Mammary epithelial cell (primary cell): ENCODE measurements at regions not wholly inside any gene's neighbourhood (a gene's known extent, or its start where the extent isn't known, plus 50 kb on each side); places are given as distances from the start of the nearest gene placed in this dataset.

ENCODE experiments used
- CTCF ChIP-seq, 2 donors: IDR thresholded peaks in 1 of 2; conservative IDR thresholded peaks in 1 of 2; 2 replicates each; pipeline ENCODE4 v1.5.1; 2011 to 2012; ENCODE audit warnings: inconsistent platforms in 2 of 2, low read length in 2 of 2, mild to moderate bottlenecking in 2 of 2, control low read depth in 1 of 2, low read depth in 1 of 2; ENCODE audit not compliant: insufficient read depth in 1 of 2; ENCODE audit errors: extremely low read depth in 1 of 2
- EZH2 ChIP-seq: IDR thresholded peaks from 2 replicates; pipeline ENCODE4 v1.6.1; 2012; ENCODE audit warnings: low read length, inconsistent platforms, borderline replicate concordance

- TF ChIP-seq CTCF (conservative IDR thresholded peaks at IDR 0.05 in 1 of 2, IDR thresholded peaks at IDR 0.05 in 1 of 2; ENCODE audit: extremely low read depth in 1 of 2, insufficient read depth in 1 of 2, low read depth in 1 of 2, low read length in 2 of 2) (no peak), EZH2 (no peak)
These were observed 320.2 kb downstream of the MAP2K6 start for GRCh38 chr17:69734656-69735055.
